ENCODE measurements at regions not wholly inside any gene's neighbourhood (a gene's known extent, or its start where the extent isn't known, plus 50 kb on each side); places are given as distances from the start of the nearest gene placed in this dataset.

GRCh38 chr13:44730851-44731250, 154.7 kb upstream of the TSC22D1 start:
- Histone ChIP-seq H3K36me3 (ENCODE audit: control insufficient read depth in 2 of 4, insufficient read depth in 4 of 4, low read length in 3 of 4) (no peaks in the 10 kb centered on the region), H3K79me1 (ENCODE audit: low read depth, low read length) (no peaks in the 10 kb centered on the region), H3K56ac (replicated peaks; ENCODE audit: insufficient read length, low read depth, low read length) (no peak overlapping the region), H2AFZ (ENCODE audit: low read length) (no peak overlapping the region), H3K23ac (ENCODE audit: insufficient read length) (no peak overlapping the region), H3K4ac (replicated peaks; ENCODE audit: insufficient read length, low read depth, low read length) (no peak overlapping the region), H2BK5ac (ENCODE audit: low read depth, low read length) (no peak overlapping the region), H4K20me1 (replicated peaks in 1 of 2; ENCODE audit: control insufficient read depth in 1 of 2, insufficient read depth in 2 of 2, low read length in 2 of 2) (no peaks in the 10 kb centered on the region), H3K27me3 (replicated peaks in 1 of 4; ENCODE audit: control insufficient read depth in 3 of 4, extremely low read depth in 1 of 4, insufficient read depth in 3 of 4, low read length in 3 of 4) (no peaks in the 10 kb centered on the region), H3K79me2 (ENCODE audit: control insufficient read depth in 1 of 2, insufficient read depth in 2 of 2, low read length in 2 of 2) (no peaks in the 10 kb centered on the region), H4K91ac (replicated peaks; ENCODE audit: insufficient read length, low read length) (no peak overlapping the region), H3K14ac (ENCODE audit: insufficient read length) (no peak overlapping the region), H3K4me2 (ENCODE audit: insufficient read depth in 1 of 2, low read depth in 2 of 2, low read length in 2 of 2) (no peak overlapping the region), H2AK5ac (ENCODE audit: low read depth, low read length) (no peak overlapping the region), H3K27ac (ENCODE audit: low read depth, low read length) (no peak overlapping the region), H3K9me3 (ENCODE audit: insufficient read depth in 2 of 2, low read depth in 1 of 2, low read length in 1 of 2) (no peaks in the 10 kb centered on the region), H2BK20ac (ENCODE audit: low read length) (no peak overlapping the region), H2BK15ac (ENCODE audit: low read length) (no peak overlapping the region), H3K4me1 (replicated peaks in 1 of 4; ENCODE audit: control insufficient read depth in 3 of 4, insufficient read depth in 4 of 4, low read length in 3 of 4) (no peaks in the 10 kb centered on the region), H3K9ac (replicated peaks in 1 of 4; ENCODE audit: extremely low read depth in 1 of 4, low read depth in 3 of 4, low read length in 3 of 4) (no peak overlapping the region), H3K23me2 (ENCODE audit: low read depth, low read length) (no peaks in the 10 kb centered on the region), H2BK12ac (ENCODE audit: low read depth, low read length) (no peak overlapping the region), H4K8ac (ENCODE audit: extremely low read depth, insufficient read depth, low read length) (no peak overlapping the region), H2BK120ac (replicated peaks; ENCODE audit: low read depth, low read length) (no peak overlapping the region), H4K5ac (ENCODE audit: insufficient read length, low read depth, low read length) (no peak overlapping the region), H3K18ac (ENCODE audit: extremely low read depth, low read length) (no peak overlapping the region), H3K4me3 (ENCODE audit: extremely low read depth in 1 of 4, insufficient read depth in 2 of 4, low read depth in 3 of 4, low read length in 4 of 4) (no peak overlapping the region)
- DNase-seq (ENCODE audit: low read depth in 1 of 2, low spot score in 2 of 2) (no peak), FAIRE-seq (no peak)
- WGBS, 2 experiments (ENCODE audit: extremely low coverage in 1 of 2, insufficient coverage in 1 of 2, insufficient read length in 1 of 2, insufficient replicate concordance in 2 of 2, low coverage in 1 of 2, low lambda C conversion rate in 2 of 2, missing lambda C conversion rate in 1 of 2), result 9% methylated on average over 1 of the region's 1 CpG; no CpG with 5 or more reads in 1 of the 2 experiments
- POLR2A ChIA-PET (ENCODE audit: partially characterized antibody), result no interaction called here
- CTCF ChIA-PET (ENCODE audit: partially characterized antibody), result interaction anchor here (0.6 to 0.8 kb wide), 2 partner anchors 10 to 29 kb away, joined by 3 read pairs; no protein-coding TSS in a partner anchor
- TF ChIP-seq TAF7 (optimal IDR thresholded peaks at IDR 0.05; ENCODE audit: borderline replicate concordance, low read depth, low read length) (no peak), SUZ12 (IDR thresholded peaks at IDR 0.05; ENCODE audit: low read length) (no peak), KDM1A (IDR thresholded peaks at IDR 0.05; ENCODE audit: borderline replicate concordance, low read length) (no peak), EGR1 (IDR thresholded peaks at IDR 0.05; ENCODE audit: borderline replicate concordance, low read depth, low read length) (no peak), BACH1 (IDR thresholded peaks at IDR 0.05; ENCODE audit: low read length) (no peak), TBP (IDR thresholded peaks at IDR 0.05; ENCODE audit: low read depth, low read length) (no peak), ATF2 (IDR thresholded peaks at IDR 0.05; ENCODE audit: low read length) (no peak), ZNF274 (IDR thresholded peaks at IDR 0.05; ENCODE audit: borderline replicate concordance, extremely low read depth, low read length) (no peak), SP1 (IDR thresholded peaks at IDR 0.05; ENCODE audit: low read depth, low read length) (no peak), CTCF (IDR thresholded peaks at IDR 0.05; ENCODE audit: control extremely low read depth in 1 of 3, insufficient read depth in 1 of 3, low read depth in 1 of 3, low read length in 3 of 3) (no peak)
- TF ChIP-seq, protein P1, sequence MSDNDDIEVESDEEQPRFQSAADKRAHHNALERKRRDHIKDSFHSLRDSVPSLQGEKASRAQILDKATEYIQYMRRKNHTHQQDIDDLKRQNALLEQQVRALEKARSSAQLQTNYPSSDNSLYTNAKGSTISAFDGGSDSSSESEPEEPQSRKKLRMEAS (IDR thresholded peaks at IDR 0.05), result no peak
